Heart right ventricle (tissue), 16 donors: ENCODE measurements at regions not wholly inside any gene's neighbourhood (a gene's known extent, or its start where the extent isn't known, plus 50 kb on each side); places are given as distances from the start of the nearest gene placed in this dataset.

Experiments used
- ATAC-seq, 8 donors: fragments of 200-7000 bp; cut with Tn5 transposase; one replicate each; pipeline ENCODE4 v1.9.1; 2020; ENCODE audit warnings: mild to moderate bottlenecking in 8 of 8, moderate library complexity in 8 of 8, moderate number of reproducible peaks in 1 of 8
- DNase-seq, 2 donors: peaks; one replicate each; pipeline ENCODE4 v3.0.0-alpha.2; 2020
- H3K27ac ChIP-seq, 10 donors: fragments of 200-600 bp; sonication (generic) in 2 of 10; one replicate each; pipeline versions ENCODE4 v1.5.0 to v1.8.0; 2020 to 2022; ENCODE audit warnings: mild to moderate bottlenecking in 3 of 10
- H3K27me3 ChIP-seq, 7 donors: fragments of 200-600 bp; one replicate each; pipeline ENCODE4 v1.8.0; 2021 to 2022; ENCODE audit warnings: mild to moderate bottlenecking in 2 of 7
- H3K36me3 ChIP-seq, 9 donors: fragments of 200-600 bp; sonication (generic) in 1 of 9; one replicate each; pipeline versions ENCODE4 v1.5.0 to v1.8.0; 2020 to 2022; ENCODE audit warnings: mild to moderate bottlenecking in 2 of 9
- H3K4me1 ChIP-seq, 9 donors: fragments of 200-600 bp; sonication (generic) in 1 of 9; one replicate each; pipeline versions ENCODE4 v1.5.0 to v1.8.0; 2020 to 2022; ENCODE audit warnings: mild to moderate bottlenecking in 4 of 9
- H3K4me3 ChIP-seq, 10 donors: fragments of 200-600 bp; sonication (generic) in 2 of 10; one replicate each; pipeline versions ENCODE4 v1.5.0 to v1.8.0; 2020 to 2022; ENCODE audit warnings: mild to moderate bottlenecking in 7 of 10, moderate library complexity in 2 of 10
- H3K9me3 ChIP-seq, 11 donors: fragments of 200-600 bp in 10 of 11; sonication (generic) in 2 of 11; one replicate each; pipeline versions ENCODE4 v1.5.0 to v1.8.0; 2013 to 2022; ENCODE audit warnings: mild to moderate bottlenecking in 2 of 11, control low read depth in 1 of 11, moderate library complexity in 1 of 11
- CTCF ChIP-seq, 9 donors: fragments of 200-600 bp; sonication (generic) in 2 of 9; IDR thresholded peaks; one replicate each; pipeline versions ENCODE4 v1.5.0 to v1.8.0; 2021 to 2022; ENCODE audit warnings: antibody characterized with exemption in 9 of 9, mild to moderate bottlenecking in 5 of 9, moderate library complexity in 1 of 9
- WGBS, 2 donors: extraction: QIAGEN DNeasy Blood & Tissue Kit; methylation state at CpG; one replicate each; pipeline ENCODE4 v1.1.7; 2013; ENCODE audit warnings: inconsistent platforms in 1 of 2; 5-methylcytosine and 5-hydroxymethylcytosine counted together
- intact Hi-C, 10 donors: fragments of 100-400 bp; cut with DNase I; formaldehyde crosslinking; loops; one replicate each; pipeline versions ENCODE4 v1.11.1 to v1.14.2; 2022
- donor health status: Arrhythmogenic right ventricular cardiomyopathy.
- donor health status: ischemic (EF 13 %, LVEDD 7.1; RV severe dilation, severe dysfunction).
- donor health status: healthy with polysubstance abuse.
- donor health status: DM: no; HTN: yes; CAD: no.
- donor health status: DM: no; HTN: no; CAD: no.
- donor health status: ischemic (EF 25% LVEDD 6.9; RV normal size, moderate dysfunction).
- donor health status: ischemic (EF 25% LVEDD 5.7; RV mildly dilated, moderate dysfunction).
- donor health status: healthy.
- donor health status: DM: yes; HTN: yes; CAD: no.
- donor health status: Ischemic cardiomyopathy.
- donor health status: ischemic (EF 35%, LVEDD 5.7; RV mildly dilated, moderate dysfunction).
- donor health status: nonischemic (EF 11% LVEDD 7.7; RV severe dilation, severe dysfunction).
- donor health status: DM: yes; HTN: yes; CAD: no.
- donor health status: PGD.
- donor health status: ischemic (EF 29% LVEDD 5.4; RV normal size, mild dysfunction).
- donor health status: nonischemic (EF 23%, LVEDD 6.1; RV moderate dilation, normal function).

- no peaks in the 10 kb centered on the region for H3K36me3 ChIP-seq
- intact Hi-C loops, result no loop called here
- H3K9me3 ChIP-seq, result no peaks in the 10 kb centered on the region
- ATAC-seq (no peak), DNase-seq (no peak)
- no peaks in the 10 kb centered on the region for H3K4me1 ChIP-seq
- H3K27ac ChIP-seq, result no peak overlapping the region
- no peaks in the 10 kb centered on the region for H3K27me3 ChIP-seq
- no peak for TF ChIP-seq CTCF (IDR thresholded peaks at IDR 0.05)
- no peak overlapping the region for H3K4me3 ChIP-seq
These were observed 728.7 kb downstream of the DNAH5 start for GRCh38 chr5:13215806-13216205.

- Histone ChIP-seq H3K4me3 (no peak overlapping the region), H3K9me3 (no peaks in the 10 kb centered on the region), H3K27me3 (no peaks in the 10 kb centered on the region), H3K27ac (no peak overlapping the region), H3K36me3 (no peaks in the 10 kb centered on the region), H3K4me1 (no peaks in the 10 kb centered on the region)
- 4 to 15% methylated on average over 2 of the region's 2 CpGs for WGBS, 2 donors
- no peak for TF ChIP-seq CTCF (IDR thresholded peaks at IDR 0.05)
- ATAC-seq, result no peak
- no peak for DNase-seq
- intact Hi-C loops, result no loop called here
These were observed 729.1 kb downstream of the DNAH5 start for GRCh38 chr5:13215370-13215769.

- intact Hi-C loops, result no loop called here
- WGBS, 2 donors, result 0 to 16% methylated on average over 1 of the region's 1 CpG
These were observed 730.3 kb downstream of the DNAH5 start for GRCh38 chr5:13214182-13214581.

GRCh38 chr5:13212886-13213285 lies 731.6 kb downstream of the DNAH5 start:
- H3K4me3 ChIP-seq, result no peak overlapping the region
- DNase-seq (no peak), ATAC-seq (no peak)
- H3K36me3 ChIP-seq, result no peaks in the 10 kb centered on the region
- H3K27ac ChIP-seq, result no peak overlapping the region
- H3K4me1 ChIP-seq, result no peaks in the 10 kb centered on the region
- intact Hi-C loops, result no loop called here
- no peak for TF ChIP-seq CTCF (IDR thresholded peaks at IDR 0.05)
- no peaks in the 10 kb centered on the region for H3K27me3 ChIP-seq
- 80 to 82% methylated on average over 4 of the region's 4 CpGs for whole genome bisulfite sequencing, 2 donors
- H3K9me3 ChIP-seq, result peaks cover 0 to 4% (median 0%) of the 10 kb centered on the region in 11 donors

More at GRCh38 chr5:13214182-13214581, 730.3 kb downstream of the DNAH5 start:
- H3K4me3 ChIP-seq, result no peak overlapping the region
- ATAC-seq, result no peak
- no peaks in the 10 kb centered on the region for H3K27me3 ChIP-seq
- no peak for DNase-seq
- no peak overlapping the region for H3K27ac ChIP-seq
- no peaks in the 10 kb centered on the region for H3K4me1 ChIP-seq
- H3K36me3 ChIP-seq, result no peaks in the 10 kb centered on the region
- TF ChIP-seq CTCF (IDR thresholded peaks at IDR 0.05), result no peak
- H3K9me3 ChIP-seq, result peaks cover 0 to 4% (median 0%) of the 10 kb centered on the region in 11 donors

- DNase-seq (no peak), ATAC-seq (no peak)
- H3K27me3 ChIP-seq, result no peaks in the 10 kb centered on the region
- H3K4me1 ChIP-seq, result no peaks in the 10 kb centered on the region
- intact Hi-C loops, result no loop called here
- H3K27ac ChIP-seq, result no peak overlapping the region
- H3K36me3 ChIP-seq, result no peaks in the 10 kb centered on the region
- WGBS, 2 donors, result 96 to 98% methylated on average over 1 of the region's 1 CpG
- peaks cover 0 to 4% (median 0%) of the 10 kb centered on the region in 11 donors for H3K9me3 ChIP-seq
- H3K4me3 ChIP-seq, result no peak overlapping the region
- TF ChIP-seq CTCF (IDR thresholded peaks at IDR 0.05), result no peak
These were observed 733.4 kb downstream of the DNAH5 start for GRCh38 chr5:13211064-13211463.
